ENCODE measurements at regions not wholly inside any gene's neighbourhood (a gene's known extent, or its start where the extent isn't known, plus 50 kb on each side); places are given as distances from the start of the nearest gene placed in this dataset.

GRCh38 chr1:36741066-36741465, 258.4 kb upstream of the CSF3R start:
- H4K8ac ChIP-seq (ENCODE audit: low read depth in 2 of 2, low read length in 2 of 2), result no peak overlapping the region
- no peaks in the 10 kb centered on the region for H4K20me1 ChIP-seq (ENCODE audit: insufficient read depth, low read length)
- POLR2A ChIA-PET (ENCODE audit: unreplicated experiment), result no interaction called here
- no peak overlapping the region for H4K5ac ChIP-seq (ENCODE audit: low read depth, low read length)
- no peak overlapping the region for H3K9ac ChIP-seq (ENCODE audit: low read depth, low read length)
- no peak for DNase-seq
- no peak overlapping the region for H2BK20ac ChIP-seq (ENCODE audit: low read depth, low read length)
- no peaks in the 10 kb centered on the region for H3K9me1 ChIP-seq (ENCODE audit: insufficient read depth, low read length)
- H3K14ac ChIP-seq (replicated peaks; ENCODE audit: low read depth, low read length), result no peak overlapping the region
- no peak overlapping the region for H3K4ac ChIP-seq (ENCODE audit: low read depth, low read length)
- no CpG with 5 or more reads among the region's 1 CpG for WGBS, 2 experiments (ENCODE audit: extremely low coverage in 2 of 2, insufficient read length in 1 of 2)
- no peak overlapping the region for H2AFZ ChIP-seq (replicated peaks; ENCODE audit: low read length, poor library complexity)
- dilution Hi-C loops (cut with HindIII; ENCODE audit: low sequenced_read_pairs, unreplicated experiment) (no loop called here), in situ Hi-C loops (cut with MboI; ENCODE audit: low sequenced_read_pairs) (no loop called here), intact Hi-C loops (cut with micrococcal nuclease) (no loop called here)
- no peak overlapping the region for H4K91ac ChIP-seq (ENCODE audit: insufficient read depth, low read depth, low read length)
- no peak for TF ChIP-seq BHLHE40 (IDR thresholded peaks at IDR 0.05; ENCODE audit: low read depth, low read length)
- no peak for TF ChIP-seq NFE2L2 (IDR thresholded peaks at IDR 0.05; ENCODE audit: low read depth, low read length)
- TF ChIP-seq FOS (IDR thresholded peaks at IDR 0.05; ENCODE audit: low read depth, low read length), result no peak
- no peak for TF ChIP-seq MXI1 (IDR thresholded peaks at IDR 0.05; ENCODE audit: borderline replicate concordance, low read depth, low read length)
- no peak for TF ChIP-seq RAD21 (IDR thresholded peaks at IDR 0.05; ENCODE audit: low read length)
- TF ChIP-seq CTCF (conservative IDR thresholded peaks at IDR 0.05; ENCODE audit: low read depth, low read length), result no peak
- no peak for TF ChIP-seq SMC3 (IDR thresholded peaks at IDR 0.05; ENCODE audit: low read depth, low read length)
- TF ChIP-seq CEBPB (IDR thresholded peaks at IDR 0.05; ENCODE audit: low read depth, low read length), result no peak
- TF ChIP-seq MAFK (IDR thresholded peaks at IDR 0.05; ENCODE audit: low read depth, low read length), result no peak
- H3K79me1 ChIP-seq (ENCODE audit: low read depth in 1 of 2, low read length in 2 of 2), result no peaks in the 10 kb centered on the region
- no peak overlapping the region for H2AK9ac ChIP-seq (replicated peaks; ENCODE audit: low read depth, low read length, poor library complexity)
- no peak overlapping the region for H2BK5ac ChIP-seq (ENCODE audit: low read depth, low read length, poor library complexity, severe bottlenecking)
- no peak overlapping the region for H3K23ac ChIP-seq (ENCODE audit: low read depth, low read length)
- no peaks in the 10 kb centered on the region for H3K9me3 ChIP-seq (ENCODE audit: control insufficient read depth, insufficient read depth, low read length)
- no TSS peak for BruUV-seq (replicated peaks)
- H3K4me3 ChIP-seq (ENCODE audit: insufficient read depth, low read depth, low read length), result no peak overlapping the region
- H2BK120ac ChIP-seq (ENCODE audit: low read depth, low read length), result no peak overlapping the region
- H3K27me3 ChIP-seq (ENCODE audit: control insufficient read depth, insufficient read depth, low read length), result peaks cover 6% of the 10 kb centered on the region; the same call in 1 of the 2 replicates
- H3K18ac ChIP-seq (ENCODE audit: low read depth, low read length), result no peak overlapping the region
- ATAC-seq (ENCODE audit: low read depth), result no peak
- CTCF ChIA-PET, result no interaction called here
- no peak overlapping the region for H2BK15ac ChIP-seq (ENCODE audit: low read depth, low read length)
- H3K56ac ChIP-seq (ENCODE audit: extremely low read depth, insufficient read depth, low read length), result no peak overlapping the region
- H3K36me3 ChIP-seq (ENCODE audit: control insufficient read depth, insufficient read depth, low read length), result no peaks in the 10 kb centered on the region
- H3K4me1 ChIP-seq (ENCODE audit: control insufficient read depth, insufficient read depth, low read length), result no peaks in the 10 kb centered on the region
- no peak overlapping the region for H2AK5ac ChIP-seq (ENCODE audit: low read depth, low read length)
- H3K27ac ChIP-seq (ENCODE audit: insufficient read depth, low read length), result no peak overlapping the region
- no peak overlapping the region for H3K4me2 ChIP-seq (ENCODE audit: low read depth, low read length)

All from IMR-90 (cell line).